ENCODE measurements at regions not wholly inside any gene's neighbourhood (a gene's known extent, or its start where the extent isn't known, plus 50 kb on each side); places are given as distances from the start of the nearest gene placed in this dataset.

- TF ChIP-seq CTCF (IDR thresholded peaks at IDR 0.05) = no peak
- Histone ChIP-seq H3K27ac (no peak overlapping the region), H3K9me3 (ENCODE audit: control insufficient read depth, low read length) (no peaks in the 10 kb centered on the region), H3K36me3 (ENCODE audit: control insufficient read depth, insufficient read depth, low read length) (no peaks in the 10 kb centered on the region), H3K9ac (no peak overlapping the region), H3K4me1 (no peaks in the 10 kb centered on the region), H3K27me3 (ENCODE audit: control insufficient read depth, insufficient read depth, low read length) (no peaks in the 10 kb centered on the region), H3K79me2 (no peaks in the 10 kb centered on the region), H2AFZ (no peak overlapping the region), H3K4me3 (ENCODE audit: low read depth, low read length) (no peak overlapping the region), H3K4me2 (ENCODE audit: low read length) (no peak overlapping the region)
Observed at GRCh38 chr18:64438178-64438577, 289.3 kb upstream of the LINC00305 start.

DNA sequence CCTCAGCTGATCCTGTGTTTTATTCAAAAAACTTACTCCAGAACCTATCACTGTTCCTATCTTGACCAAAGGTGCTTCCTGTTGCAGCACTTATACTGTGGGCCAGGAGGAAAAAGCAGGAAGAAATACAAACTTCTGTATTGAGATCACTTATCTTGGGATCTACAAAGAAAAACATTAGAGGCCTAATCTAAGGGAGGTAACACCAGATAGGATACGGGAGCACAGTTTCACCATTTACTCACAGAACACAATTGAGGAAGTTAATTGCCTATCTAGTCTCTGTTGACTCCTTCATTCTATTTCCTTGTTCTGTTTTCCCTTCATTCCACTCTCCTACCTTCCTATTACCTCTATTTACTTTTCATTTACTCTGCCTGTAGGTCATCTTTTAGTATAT is 287.2 kb upstream of the LINC00305 start:
- no peak for TF ChIP-seq CTCF (IDR thresholded peaks at IDR 0.05)
- no peak overlapping the region for H3K27ac ChIP-seq
- H3K9me3 ChIP-seq (ENCODE audit: control insufficient read depth, low read length) = no peaks in the 10 kb centered on the region
- no peaks in the 10 kb centered on the region for H3K79me2 ChIP-seq
- H3K4me2 ChIP-seq (ENCODE audit: low read length) = no peak overlapping the region
- no peak overlapping the region for H2AFZ ChIP-seq
- no peaks in the 10 kb centered on the region for H3K36me3 ChIP-seq (ENCODE audit: control insufficient read depth, insufficient read depth, low read length)
- H3K9ac ChIP-seq = no peak overlapping the region
- H3K4me1 ChIP-seq = no peaks in the 10 kb centered on the region
- H3K4me3 ChIP-seq (ENCODE audit: low read depth, low read length) = no peak overlapping the region
- H3K27me3 ChIP-seq (ENCODE audit: control insufficient read depth, insufficient read depth, low read length) = no peaks in the 10 kb centered on the region

GRCh38 chr18:64419156-64419555 is 270.3 kb upstream of the LINC00305 start:
- Histone ChIP-seq H3K9me3 (ENCODE audit: control insufficient read depth, low read length) (no peaks in the 10 kb centered on the region), H3K4me3 (ENCODE audit: low read depth, low read length) (no peak overlapping the region), H3K27me3 (ENCODE audit: control insufficient read depth, insufficient read depth, low read length) (no peaks in the 10 kb centered on the region), H3K4me2 (ENCODE audit: low read length) (no peak overlapping the region), H3K27ac (no peak overlapping the region), H3K9ac (no peak overlapping the region), H3K4me1 (no peaks in the 10 kb centered on the region), H3K36me3 (ENCODE audit: control insufficient read depth, insufficient read depth, low read length) (no peaks in the 10 kb centered on the region), H2AFZ (no peak overlapping the region), H3K79me2 (no peaks in the 10 kb centered on the region)
- no peak for TF ChIP-seq CTCF (IDR thresholded peaks at IDR 0.05)

DNA sequence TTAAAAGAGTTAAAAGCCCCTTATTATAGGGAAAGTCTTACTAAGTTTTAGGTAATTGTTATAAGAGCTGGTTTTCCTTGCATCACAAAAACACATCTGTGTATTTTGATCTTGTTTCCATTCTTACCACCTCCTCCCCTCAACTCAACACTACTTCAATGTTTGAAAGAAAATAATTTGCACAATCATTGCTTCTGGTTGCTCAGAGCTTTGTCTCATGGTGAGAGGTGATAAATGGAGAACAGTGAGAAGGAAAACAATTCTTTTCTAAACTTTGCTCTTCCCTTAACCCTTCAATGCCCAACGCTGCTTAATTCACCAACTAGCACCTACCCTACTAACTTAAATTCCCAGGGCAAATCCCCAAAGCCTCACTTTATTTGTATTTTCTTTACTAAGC is 268.1 kb upstream of the LINC00305 start:
- no peak for TF ChIP-seq CTCF (IDR thresholded peaks at IDR 0.05)
- H2AFZ ChIP-seq = no peak overlapping the region
- no peaks in the 10 kb centered on the region for H3K79me2 ChIP-seq
- no peak overlapping the region for H3K4me2 ChIP-seq (ENCODE audit: low read length)
- H3K9me3 ChIP-seq (ENCODE audit: control insufficient read depth, low read length) = no peaks in the 10 kb centered on the region
- H3K36me3 ChIP-seq (ENCODE audit: control insufficient read depth, insufficient read depth, low read length) = no peaks in the 10 kb centered on the region
- no peaks in the 10 kb centered on the region for H3K4me1 ChIP-seq
- H3K27ac ChIP-seq = no peak overlapping the region
- H3K27me3 ChIP-seq (ENCODE audit: control insufficient read depth, insufficient read depth, low read length) = no peaks in the 10 kb centered on the region
- no peak overlapping the region for H3K9ac ChIP-seq
- H3K4me3 ChIP-seq (ENCODE audit: low read depth, low read length) = no peak overlapping the region

GRCh38 chr18:64415218-64415617 is 266.3 kb upstream of the LINC00305 start:
- no peak overlapping the region for H3K27ac ChIP-seq
- H3K36me3 ChIP-seq (ENCODE audit: control insufficient read depth, insufficient read depth, low read length) = no peaks in the 10 kb centered on the region
- TF ChIP-seq CTCF (IDR thresholded peaks at IDR 0.05) = no peak
- no peaks in the 10 kb centered on the region for H3K79me2 ChIP-seq
- no peaks in the 10 kb centered on the region for H3K4me1 ChIP-seq
- H3K27me3 ChIP-seq (ENCODE audit: control insufficient read depth, insufficient read depth, low read length) = no peaks in the 10 kb centered on the region
- H3K4me2 ChIP-seq (ENCODE audit: low read length) = no peak overlapping the region
- H3K4me3 ChIP-seq (ENCODE audit: low read depth, low read length) = no peak overlapping the region
- H3K9ac ChIP-seq = no peak overlapping the region
- no peak overlapping the region for H2AFZ ChIP-seq
- H3K9me3 ChIP-seq (ENCODE audit: control insufficient read depth, low read length) = no peaks in the 10 kb centered on the region
